ENCODE measurements at regions not wholly inside any gene's neighbourhood (a gene's known extent, or its start where the extent isn't known, plus 50 kb on each side); places are given as distances from the start of the nearest gene placed in this dataset.

DNA sequence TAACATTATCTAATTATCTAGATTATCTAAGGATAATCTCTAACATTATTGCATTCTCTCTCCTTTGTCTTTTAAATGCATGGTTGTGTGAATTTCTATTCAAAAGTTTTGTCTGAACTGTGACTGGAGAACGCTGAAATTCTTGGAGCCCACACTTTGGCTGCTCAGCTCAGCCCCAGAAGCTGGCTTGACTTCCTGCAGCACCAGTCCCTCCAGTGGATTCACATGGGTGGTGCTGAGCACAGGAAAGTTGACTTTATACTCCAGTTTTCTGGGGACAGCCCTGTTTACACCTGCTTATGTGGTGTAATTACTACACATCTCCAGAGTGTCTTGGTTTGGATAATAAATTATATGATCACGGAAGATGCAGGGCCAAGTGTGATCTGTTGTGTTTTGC is 255.1 kb upstream of the NOX3 start:
- TF ChIP-seq FOSL2 (IDR thresholded peaks at IDR 0.05) (no peak), FOSL2 (CRISPR knock-in tag; IDR thresholded peaks at IDR 0.05) (no peak), POLR2A (IDR thresholded peaks at IDR 0.05; ENCODE audit: low read length) (no peak), SMC3 (IDR thresholded peaks at IDR 0.05) (no peak), RFX5 (IDR thresholded peaks at IDR 0.05) (no peak), CEBPB (IDR thresholded peaks at IDR 0.05) (no peak), MAZ (IDR thresholded peaks at IDR 0.05; ENCODE audit: borderline replicate concordance, low read depth, low read length) (no peak), EP300 (IDR thresholded peaks at IDR 0.05) (no peak)
- TF ChIP-seq, protein P1, sequence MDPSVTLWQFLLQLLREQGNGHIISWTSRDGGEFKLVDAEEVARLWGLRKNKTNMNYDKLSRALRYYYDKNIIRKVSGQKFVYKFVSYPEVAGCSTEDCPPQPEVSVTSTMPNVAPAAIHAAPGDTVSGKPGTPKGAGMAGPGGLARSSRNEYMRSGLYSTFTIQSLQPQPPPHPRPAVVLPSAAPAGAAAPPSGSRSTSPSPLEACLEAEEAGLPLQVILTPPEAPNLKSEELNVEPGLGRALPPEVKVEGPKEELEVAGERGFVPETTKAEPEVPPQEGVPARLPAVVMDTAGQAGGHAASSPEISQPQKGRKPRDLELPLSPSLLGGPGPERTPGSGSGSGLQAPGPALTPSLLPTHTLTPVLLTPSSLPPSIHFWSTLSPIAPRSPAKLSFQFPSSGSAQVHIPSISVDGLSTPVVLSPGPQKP (IDR thresholded peaks at IDR 0.05; ENCODE audit: low read depth, low read length): no peak
- TF ChIP-seq, protein P2, sequence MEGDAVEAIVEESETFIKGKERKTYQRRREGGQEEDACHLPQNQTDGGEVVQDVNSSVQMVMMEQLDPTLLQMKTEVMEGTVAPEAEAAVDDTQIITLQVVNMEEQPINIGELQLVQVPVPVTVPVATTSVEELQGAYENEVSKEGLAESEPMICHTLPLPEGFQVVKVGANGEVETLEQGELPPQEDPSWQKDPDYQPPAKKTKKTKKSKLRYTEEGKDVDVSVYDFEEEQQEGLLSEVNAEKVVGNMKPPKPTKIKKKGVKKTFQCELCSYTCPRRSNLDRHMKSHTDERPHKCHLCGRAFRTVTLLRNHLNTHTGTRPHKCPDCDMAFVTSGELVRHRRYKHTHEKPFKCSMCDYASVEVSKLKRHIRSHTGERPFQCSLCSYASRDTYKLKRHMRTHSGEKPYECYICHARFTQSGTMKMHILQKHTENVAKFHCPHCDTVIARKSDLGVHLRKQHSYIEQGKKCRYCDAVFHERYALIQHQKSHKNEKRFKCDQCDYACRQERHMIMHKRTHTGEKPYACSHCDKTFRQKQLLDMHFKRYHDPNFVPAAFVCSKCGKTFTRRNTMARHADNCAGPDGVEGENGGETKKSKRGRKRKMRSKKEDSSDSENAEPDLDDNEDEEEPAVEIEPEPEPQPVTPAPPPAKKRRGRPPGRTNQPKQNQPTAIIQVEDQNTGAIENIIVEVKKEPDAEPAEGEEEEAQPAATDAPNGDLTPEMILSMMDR (IDR thresholded peaks at IDR 0.05): no peak

Measured in A549 (cell line).